Upper lobe of left lung (tissue), 4 donors: ENCODE measurements at regions not wholly inside any gene's neighbourhood (a gene's known extent, or its start where the extent isn't known, plus 50 kb on each side); places are given as distances from the start of the nearest gene placed in this dataset.
"Not testable (repeated sequence)": the region's sequence is repeated elsewhere in the genome, so short reads cannot be mapped to it uniquely, and the experiment has no call there.

Experiments
- CTCF ChIP-seq, 6 experiments: fragments of 450-650 bp in 4 of 6; fragments of 200-600 bp in 2 of 6; sonication (generic) in 2 of 6; IDR thresholded peaks; one replicate each; pipeline ENCODE4 v1.5.1; 2016 to 2019; ENCODE audit warnings: antibody characterized with exemption in 6 of 6
- EP300 ChIP-seq, 4 donors: sonication (generic); formaldehyde crosslinking; IDR thresholded peaks; one replicate each; pipeline ENCODE4 v1.5.1; 2017; ENCODE audit warnings: antibody characterized with exemption in 4 of 4, control low read depth in 2 of 4

GRCh38 chr4:49119345-49119744 lies 133.3 kb downstream of the CWH43 start:
- not testable (repeated sequence) for TF ChIP-seq CTCF, EP300 (IDR thresholded peaks at IDR 0.05)
